GM10266 (cell line): ENCODE measurements at regions not wholly inside any gene's neighbourhood (a gene's known extent, or its start where the extent isn't known, plus 50 kb on each side); places are given as distances from the start of the nearest gene placed in this dataset.

Experiments
- DNase-seq: peaks from one replicate; pipeline ENCODE4 v3.0.0; 2012; ENCODE audit errors: extremely low spot score
- TF ChIP-seq, protein P1 (sequence below): IDR thresholded peaks from 2 replicates; pipeline ENCODE4 v1.5.1; 2012; ENCODE audit warnings: mild to moderate bottlenecking, low read depth; ENCODE audit not compliant: control insufficient read depth, insufficient read depth; ENCODE audit errors: missing control alignments

DNA sequence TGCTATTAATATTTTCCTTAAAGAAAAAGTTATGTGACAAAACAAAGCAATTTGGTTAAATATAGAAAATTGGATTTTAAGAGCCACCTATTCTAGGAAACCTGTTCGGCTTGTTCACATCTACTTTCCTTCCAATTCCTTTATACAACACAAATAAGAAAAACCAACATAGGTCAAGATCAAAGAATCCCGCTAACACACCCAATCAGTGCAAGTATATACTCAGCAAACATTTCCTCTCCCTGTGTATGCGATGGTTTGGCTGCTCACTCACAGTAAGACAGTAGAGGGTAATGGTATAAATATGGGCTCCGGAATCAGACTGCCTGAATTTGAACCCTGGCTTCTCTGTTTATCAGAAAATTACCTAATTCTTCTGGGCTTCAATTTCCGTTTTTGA, 757.5 kb upstream of the ZNF608 start:
- TF ChIP-seq, protein P1, sequence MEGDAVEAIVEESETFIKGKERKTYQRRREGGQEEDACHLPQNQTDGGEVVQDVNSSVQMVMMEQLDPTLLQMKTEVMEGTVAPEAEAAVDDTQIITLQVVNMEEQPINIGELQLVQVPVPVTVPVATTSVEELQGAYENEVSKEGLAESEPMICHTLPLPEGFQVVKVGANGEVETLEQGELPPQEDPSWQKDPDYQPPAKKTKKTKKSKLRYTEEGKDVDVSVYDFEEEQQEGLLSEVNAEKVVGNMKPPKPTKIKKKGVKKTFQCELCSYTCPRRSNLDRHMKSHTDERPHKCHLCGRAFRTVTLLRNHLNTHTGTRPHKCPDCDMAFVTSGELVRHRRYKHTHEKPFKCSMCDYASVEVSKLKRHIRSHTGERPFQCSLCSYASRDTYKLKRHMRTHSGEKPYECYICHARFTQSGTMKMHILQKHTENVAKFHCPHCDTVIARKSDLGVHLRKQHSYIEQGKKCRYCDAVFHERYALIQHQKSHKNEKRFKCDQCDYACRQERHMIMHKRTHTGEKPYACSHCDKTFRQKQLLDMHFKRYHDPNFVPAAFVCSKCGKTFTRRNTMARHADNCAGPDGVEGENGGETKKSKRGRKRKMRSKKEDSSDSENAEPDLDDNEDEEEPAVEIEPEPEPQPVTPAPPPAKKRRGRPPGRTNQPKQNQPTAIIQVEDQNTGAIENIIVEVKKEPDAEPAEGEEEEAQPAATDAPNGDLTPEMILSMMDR = no peak
- DNase-seq = no peak

DNA sequence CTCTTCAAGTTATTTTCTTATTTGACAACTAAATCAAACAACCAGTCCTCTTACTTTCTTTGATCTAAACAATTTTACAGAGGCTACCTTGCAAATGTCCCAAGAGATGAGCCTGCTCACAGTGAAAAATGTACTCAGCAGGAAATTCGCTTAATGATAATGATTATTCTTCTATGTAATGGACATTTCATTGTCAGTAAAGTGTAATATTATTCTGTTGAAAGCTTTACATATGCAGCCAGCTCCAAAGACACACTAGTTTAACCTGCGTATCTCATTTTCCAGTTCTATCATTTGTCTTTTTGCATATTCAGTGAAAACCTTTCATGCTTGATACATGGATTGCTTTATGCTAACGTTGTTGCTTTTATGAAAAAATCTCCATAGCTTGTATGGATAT, 758.7 kb upstream of the ZNF608 start:
- no peak for DNase-seq
- TF ChIP-seq, protein P1 = no peak

DNA sequence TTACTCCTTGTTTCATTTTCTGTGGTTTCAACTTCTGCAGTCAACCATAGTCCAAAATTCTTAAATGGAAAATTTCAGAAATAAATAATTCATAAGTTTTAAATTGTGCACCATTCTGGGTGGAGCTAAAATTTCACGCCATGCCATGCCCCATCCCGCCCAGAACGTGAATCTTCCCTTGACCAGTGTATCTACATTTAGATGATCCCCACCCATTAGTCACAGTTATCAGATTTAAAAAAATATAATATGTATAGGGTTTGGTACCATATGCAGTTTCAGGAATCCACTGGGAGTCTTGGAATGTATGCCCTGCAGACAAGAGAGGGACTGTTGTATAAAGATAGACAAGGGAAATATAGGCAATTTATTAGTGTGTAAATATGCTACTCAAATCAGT, 759.7 kb upstream of the ZNF608 start:
- DNase-seq = no peak
- TF ChIP-seq, protein P1 = no peak

DNA sequence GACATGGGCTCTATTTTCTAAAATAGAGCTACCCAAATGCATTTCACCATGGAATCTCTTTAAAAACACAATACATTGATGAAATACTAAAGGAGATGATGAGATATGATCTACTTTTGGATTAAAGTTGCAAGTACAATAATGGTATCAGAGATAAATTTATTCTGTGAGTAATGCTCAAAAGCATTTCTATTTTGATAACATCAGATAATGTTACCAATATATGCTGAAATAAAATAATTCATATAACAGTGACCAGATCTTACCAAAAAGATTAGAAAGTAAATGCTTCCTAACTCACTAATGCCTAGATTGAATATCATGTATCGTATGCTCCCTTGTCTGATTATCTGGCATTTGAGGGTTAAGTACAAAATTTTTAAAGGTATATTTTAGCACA, 761.8 kb upstream of the ZNF608 start:
- no peak for DNase-seq
- TF ChIP-seq, protein P1 = no peak

DNA sequence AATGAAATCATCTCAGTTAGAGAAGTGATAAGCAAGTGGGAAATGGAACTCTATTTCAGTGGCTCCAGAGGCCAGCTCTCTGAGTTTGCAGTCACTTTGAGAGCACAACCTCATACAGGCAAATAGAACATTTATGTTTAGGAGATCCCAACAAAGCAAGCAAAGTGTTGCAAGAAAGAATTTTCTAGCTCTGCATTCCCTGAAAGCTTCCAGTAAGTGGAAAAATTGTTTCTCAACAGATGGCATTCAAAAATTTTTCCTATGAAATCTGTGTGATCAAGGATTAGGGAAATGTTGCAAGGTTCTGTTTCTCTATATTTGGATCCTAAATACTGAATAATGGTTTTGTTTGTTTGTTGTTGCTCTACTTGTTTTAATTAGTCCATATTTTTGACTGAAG, 764.2 kb upstream of the ZNF608 start:
- TF ChIP-seq, protein P1 = no peak
- no peak for DNase-seq

DNA sequence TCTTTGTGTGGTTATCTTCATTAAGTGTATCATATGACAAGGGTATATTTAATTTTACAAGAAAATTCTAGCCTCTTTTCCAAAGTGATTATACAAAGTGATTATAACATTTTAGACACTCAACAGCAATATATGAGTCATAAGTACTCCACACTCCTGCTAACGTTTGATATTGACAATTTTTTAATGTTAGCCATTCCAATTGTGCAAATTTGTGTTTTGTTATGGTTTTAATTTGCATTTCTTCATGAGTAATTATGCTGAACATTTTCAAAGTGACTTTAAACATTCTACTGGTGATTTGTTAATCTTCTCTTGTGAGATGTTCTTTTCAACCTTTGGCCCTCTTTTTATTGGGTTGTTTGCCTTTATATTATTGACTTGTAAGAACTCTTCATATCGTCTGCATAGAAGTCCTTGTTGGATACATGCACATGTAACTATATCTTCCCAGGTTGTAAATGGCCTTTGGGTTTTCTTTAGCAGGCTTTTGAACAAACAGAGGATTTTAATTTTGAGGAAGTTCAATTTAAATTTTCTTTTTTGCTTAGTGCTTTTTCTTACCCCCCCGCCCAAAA, 771.6 kb upstream of the ZNF608 start:
- no peak for DNase-seq
- TF ChIP-seq, protein P1 = no peak

DNA sequence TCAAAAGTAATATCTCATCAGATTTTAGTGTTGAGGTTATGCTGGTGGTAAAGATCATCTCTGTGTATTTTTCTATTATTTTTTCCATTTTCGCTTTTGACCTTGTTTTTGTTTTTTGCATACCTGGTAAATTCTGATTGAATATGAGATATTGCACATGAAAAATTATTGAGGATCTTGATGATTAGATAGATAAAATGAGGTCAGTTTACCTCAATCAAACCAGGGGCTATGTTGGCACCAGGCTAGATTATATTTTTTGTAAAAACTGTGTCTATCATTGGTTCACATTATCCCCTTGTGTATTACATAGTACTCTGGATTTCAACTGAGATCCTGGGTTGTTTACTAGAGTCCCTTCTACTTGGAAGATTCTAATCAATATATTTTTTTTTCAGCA, 774.9 kb upstream of the ZNF608 start:
- TF ChIP-seq, protein P1 = no peak
- no peak for DNase-seq
